ENCODE measurements at regions not wholly inside any gene's neighbourhood (a gene's known extent, or its start where the extent isn't known, plus 50 kb on each side); places are given as distances from the start of the nearest gene placed in this dataset.

- FAIRE-seq (no peak), DNase-seq (ENCODE audit: insufficient read length, low spot score) (no peak)
- no peak for TF ChIP-seq POU2F2 (IDR thresholded peaks at IDR 0.05; ENCODE audit: low read depth, low read length)
- no peak for TF ChIP-seq PAX5 (IDR thresholded peaks at IDR 0.05; ENCODE audit: insufficient read depth, low read length, severe bottlenecking)
- TF ChIP-seq POLR2AphosphoS5 (IDR thresholded peaks at IDR 0.05; ENCODE audit: low read depth, low read length) = no peak
- TF ChIP-seq POLR2A (IDR thresholded peaks at IDR 0.05; ENCODE audit: low read depth, low read length) = no peak
Observed at GRCh38 chr11:15591112-15591537, 476.4 kb downstream of the INSC start.

GRCh38 chr11:15594607-15595006 is 479.9 kb downstream of the INSC start:
- DNase-seq (ENCODE audit: insufficient read length, low spot score) = no peak
- FAIRE-seq = no peak
- no peak for TF ChIP-seq POLR2AphosphoS5 (IDR thresholded peaks at IDR 0.05; ENCODE audit: low read depth, low read length)
- no peak for TF ChIP-seq POU2F2 (IDR thresholded peaks at IDR 0.05; ENCODE audit: low read depth, low read length)
- TF ChIP-seq POLR2A (IDR thresholded peaks at IDR 0.05; ENCODE audit: low read depth, low read length) = no peak
- TF ChIP-seq SPI1 (IDR thresholded peaks at IDR 0.05; ENCODE audit: low read depth, low read length) = no peak
- no peak for TF ChIP-seq TAF1 (IDR thresholded peaks at IDR 0.05; ENCODE audit: low read depth, low read length)
- TF ChIP-seq PAX5 (IDR thresholded peaks at IDR 0.05; ENCODE audit: insufficient read depth, low read length, severe bottlenecking) = no peak

GRCh38 chr11:15599376-15599775 is 484.7 kb downstream of the INSC start:
- TF ChIP-seq PAX5 (IDR thresholded peaks at IDR 0.05; ENCODE audit: insufficient read depth, low read length, severe bottlenecking) (no peak), SPI1 (IDR thresholded peaks at IDR 0.05; ENCODE audit: low read depth, low read length) (no peak), POLR2A (IDR thresholded peaks at IDR 0.05; ENCODE audit: low read depth, low read length) (no peak), TAF1 (IDR thresholded peaks at IDR 0.05; ENCODE audit: low read depth, low read length) (no peak), POLR2AphosphoS5 (IDR thresholded peaks at IDR 0.05; ENCODE audit: low read depth, low read length) (no peak), POU2F2 (IDR thresholded peaks at IDR 0.05; ENCODE audit: low read depth, low read length) (no peak)
- FAIRE-seq = no peak
- DNase-seq (ENCODE audit: insufficient read length, low spot score) = no peak

- no peak for FAIRE-seq
- DNase-seq (ENCODE audit: insufficient read length, low spot score) = no peak
- TF ChIP-seq POU2F2 (IDR thresholded peaks at IDR 0.05; ENCODE audit: low read depth, low read length) (no peak), POLR2A (IDR thresholded peaks at IDR 0.05; ENCODE audit: low read depth, low read length) (no peak), TAF1 (IDR thresholded peaks at IDR 0.05; ENCODE audit: low read depth, low read length) (no peak), SPI1 (IDR thresholded peaks at IDR 0.05; ENCODE audit: low read depth, low read length) (no peak), PAX5 (IDR thresholded peaks at IDR 0.05; ENCODE audit: insufficient read depth, low read length, severe bottlenecking) (no peak), POLR2AphosphoS5 (IDR thresholded peaks at IDR 0.05; ENCODE audit: low read depth, low read length) (no peak)
Observed at GRCh38 chr11:15602047-15602446, 487.3 kb downstream of the INSC start.

- no peak for TF ChIP-seq POU2F2 (IDR thresholded peaks at IDR 0.05; ENCODE audit: low read depth, low read length)
- TF ChIP-seq POLR2A (IDR thresholded peaks at IDR 0.05; ENCODE audit: low read depth, low read length) = no peak
- TF ChIP-seq SPI1 (IDR thresholded peaks at IDR 0.05; ENCODE audit: low read depth, low read length) = no peak
- no peak for TF ChIP-seq TAF1 (IDR thresholded peaks at IDR 0.05; ENCODE audit: low read depth, low read length)
- no peak for TF ChIP-seq PAX5 (IDR thresholded peaks at IDR 0.05; ENCODE audit: insufficient read depth, low read length, severe bottlenecking)
- no peak for TF ChIP-seq POLR2AphosphoS5 (IDR thresholded peaks at IDR 0.05; ENCODE audit: low read depth, low read length)
- no peak for FAIRE-seq
Observed at GRCh38 chr11:15602785-15603567, 488.3 kb downstream of the INSC start.

GRCh38 chr11:15605094-15605493 is 490.4 kb downstream of the INSC start:
- FAIRE-seq (no peak), DNase-seq (ENCODE audit: insufficient read length, low spot score) (no peak)
- no peak for TF ChIP-seq POLR2A (IDR thresholded peaks at IDR 0.05; ENCODE audit: low read depth, low read length)
- TF ChIP-seq TAF1 (IDR thresholded peaks at IDR 0.05; ENCODE audit: low read depth, low read length) = no peak
- TF ChIP-seq POLR2AphosphoS5 (IDR thresholded peaks at IDR 0.05; ENCODE audit: low read depth, low read length) = no peak
- no peak for TF ChIP-seq SPI1 (IDR thresholded peaks at IDR 0.05; ENCODE audit: low read depth, low read length)
- TF ChIP-seq POU2F2 (IDR thresholded peaks at IDR 0.05; ENCODE audit: low read depth, low read length) = no peak
- TF ChIP-seq PAX5 (IDR thresholded peaks at IDR 0.05; ENCODE audit: insufficient read depth, low read length, severe bottlenecking) = no peak

More at GRCh38 chr11:15602785-15603567, 488.3 kb downstream of the INSC start:
- DNase-seq (ENCODE audit: insufficient read length, low spot score) = no peak

GRCh38 chr11:15607361-15608036 is 492.8 kb downstream of the INSC start:
- FAIRE-seq (no peak), DNase-seq (ENCODE audit: insufficient read length, low spot score) (no peak)
- TF ChIP-seq TAF1 (IDR thresholded peaks at IDR 0.05; ENCODE audit: low read depth, low read length) (no peak), SPI1 (IDR thresholded peaks at IDR 0.05; ENCODE audit: low read depth, low read length) (no peak), PAX5 (IDR thresholded peaks at IDR 0.05; ENCODE audit: insufficient read depth, low read length, severe bottlenecking) (no peak), POLR2AphosphoS5 (IDR thresholded peaks at IDR 0.05; ENCODE audit: low read depth, low read length) (no peak), POU2F2 (IDR thresholded peaks at IDR 0.05; ENCODE audit: low read depth, low read length) (no peak), POLR2A (IDR thresholded peaks at IDR 0.05; ENCODE audit: low read depth, low read length) (no peak)

- no peak for DNase-seq (ENCODE audit: insufficient read length, low spot score)
- no peak for FAIRE-seq
- TF ChIP-seq POU2F2 (IDR thresholded peaks at IDR 0.05; ENCODE audit: low read depth, low read length) (no peak), TAF1 (IDR thresholded peaks at IDR 0.05; ENCODE audit: low read depth, low read length) (no peak), SPI1 (IDR thresholded peaks at IDR 0.05; ENCODE audit: low read depth, low read length) (no peak), PAX5 (IDR thresholded peaks at IDR 0.05; ENCODE audit: insufficient read depth, low read length, severe bottlenecking) (no peak), POLR2A (IDR thresholded peaks at IDR 0.05; ENCODE audit: low read depth, low read length) (no peak), POLR2AphosphoS5 (IDR thresholded peaks at IDR 0.05; ENCODE audit: low read depth, low read length) (no peak)
Observed at GRCh38 chr11:15609445-15609844, 494.7 kb downstream of the INSC start.

GRCh38 chr11:15610881-15611280 is 496.2 kb downstream of the INSC start:
- DNase-seq (ENCODE audit: insufficient read length, low spot score) (no peak), FAIRE-seq (no peak)
- no peak for TF ChIP-seq SPI1 (IDR thresholded peaks at IDR 0.05; ENCODE audit: low read depth, low read length)
- TF ChIP-seq POLR2AphosphoS5 (IDR thresholded peaks at IDR 0.05; ENCODE audit: low read depth, low read length) = no peak
- no peak for TF ChIP-seq POLR2A (IDR thresholded peaks at IDR 0.05; ENCODE audit: low read depth, low read length)
- TF ChIP-seq POU2F2 (IDR thresholded peaks at IDR 0.05; ENCODE audit: low read depth, low read length) = no peak
- no peak for TF ChIP-seq TAF1 (IDR thresholded peaks at IDR 0.05; ENCODE audit: low read depth, low read length)
- TF ChIP-seq PAX5 (IDR thresholded peaks at IDR 0.05; ENCODE audit: insufficient read depth, low read length, severe bottlenecking) = no peak
